G401.6 (cell line): ENCODE measurements at regions not wholly inside any gene's neighbourhood (a gene's known extent, or its start where the extent isn't known, plus 50 kb on each side); places are given as distances from the start of the nearest gene placed in this dataset.

Source experiments
- FAIRE-seq: peaks from 2 replicates; lab custom pipeline; 2012; peaks lifted over from hg19 to GRCh38; lab: Jason Lieb, UNC

DNA sequence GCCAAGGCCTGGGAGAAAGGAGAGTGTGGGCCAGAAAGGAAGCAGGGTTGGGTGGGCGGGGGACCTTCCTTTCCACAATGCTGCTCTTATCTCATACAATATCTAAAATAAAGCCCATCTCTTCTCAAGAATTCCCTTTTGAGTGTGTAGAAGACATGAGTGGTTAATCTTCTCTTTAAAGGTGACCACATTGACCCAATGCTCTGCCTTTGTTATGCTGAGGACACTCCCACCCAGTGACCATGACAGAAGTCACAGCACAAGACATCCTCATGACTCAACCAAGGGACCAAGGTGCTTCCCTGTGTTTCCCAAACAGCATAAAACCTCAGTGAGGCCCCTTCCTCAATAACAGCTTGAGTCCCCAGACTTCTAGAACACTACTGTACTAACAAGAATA is 193.0 kb upstream of the ADAMTS16 start:
- no peak for FAIRE-seq

DNA sequence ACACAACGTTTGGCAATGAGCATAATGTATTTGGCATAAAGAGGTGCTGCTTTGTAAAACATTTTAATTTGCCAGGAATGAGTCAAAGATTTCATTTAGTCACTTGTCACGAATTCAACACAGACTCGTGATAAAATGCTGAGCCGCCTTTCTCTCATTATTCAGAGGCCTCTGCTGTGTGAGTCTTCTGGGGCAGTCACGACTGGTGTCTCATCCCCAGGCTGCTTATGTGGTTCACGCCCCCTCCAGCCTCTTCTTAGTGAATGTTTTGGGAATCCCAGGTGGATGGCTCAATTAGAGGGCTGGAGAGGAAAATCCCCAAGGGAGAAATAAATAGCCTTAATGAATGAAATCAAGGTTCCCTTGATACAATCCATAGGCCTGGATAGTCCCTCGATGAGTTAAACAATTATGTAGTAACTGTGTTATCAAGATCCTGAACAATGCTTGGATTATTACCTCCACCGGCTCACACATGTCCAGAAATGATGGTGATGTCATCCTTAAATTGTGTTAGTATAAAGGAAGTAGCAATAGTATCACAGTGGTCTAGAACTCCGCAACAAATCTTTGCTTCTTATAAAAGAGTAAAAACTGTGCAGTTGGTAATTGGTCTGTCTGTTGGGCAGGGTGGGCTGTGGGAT is 192.1 kb upstream of the ADAMTS16 start:
- FAIRE-seq: no peak

DNA sequence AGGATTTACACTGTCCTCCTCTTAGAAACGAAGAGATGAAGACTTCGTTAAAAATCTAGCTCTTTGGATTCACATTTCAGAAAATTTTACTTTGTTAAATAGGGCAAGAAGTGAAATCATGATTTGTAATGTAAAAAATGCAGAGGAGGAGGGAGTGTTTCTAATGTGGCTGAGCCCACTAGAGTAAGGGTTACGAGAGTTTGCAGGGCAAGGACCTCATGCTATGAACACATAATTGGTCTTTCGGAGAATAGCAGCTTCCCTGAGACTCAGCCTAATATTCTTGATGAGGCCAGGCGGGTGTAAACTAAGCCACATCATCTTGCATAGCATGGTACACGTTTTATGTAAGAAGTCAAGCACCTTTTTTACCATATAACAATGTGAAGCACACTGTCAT is 191.0 kb upstream of the ADAMTS16 start:
- FAIRE-seq: no peak

DNA sequence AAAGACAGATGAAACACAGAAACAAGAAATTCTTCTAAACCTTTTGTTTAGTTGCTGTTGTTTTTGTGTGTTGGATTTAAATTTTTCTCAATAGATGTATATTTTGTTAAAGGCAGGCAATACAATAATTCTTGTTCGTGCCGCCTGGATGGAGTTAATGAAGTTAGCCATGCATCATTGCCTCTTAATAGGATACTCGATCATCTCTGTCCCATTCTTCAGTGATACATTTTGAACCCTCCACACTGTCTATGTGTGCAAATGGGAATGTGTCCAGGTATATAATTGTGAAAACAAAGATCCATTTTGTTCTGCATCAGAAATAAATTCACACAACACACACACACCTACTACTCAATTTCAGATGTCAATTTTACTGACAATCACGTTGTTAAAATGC is 186.6 kb upstream of the ADAMTS16 start:
- no peak for FAIRE-seq

- FAIRE-seq: no peak
Measured at GRCh38 chr5:4954048-4954447, 186.1 kb upstream of the ADAMTS16 start.

GRCh38 chr5:4963265-4963664 is 176.9 kb upstream of the ADAMTS16 start:
- FAIRE-seq: no peak

DNA sequence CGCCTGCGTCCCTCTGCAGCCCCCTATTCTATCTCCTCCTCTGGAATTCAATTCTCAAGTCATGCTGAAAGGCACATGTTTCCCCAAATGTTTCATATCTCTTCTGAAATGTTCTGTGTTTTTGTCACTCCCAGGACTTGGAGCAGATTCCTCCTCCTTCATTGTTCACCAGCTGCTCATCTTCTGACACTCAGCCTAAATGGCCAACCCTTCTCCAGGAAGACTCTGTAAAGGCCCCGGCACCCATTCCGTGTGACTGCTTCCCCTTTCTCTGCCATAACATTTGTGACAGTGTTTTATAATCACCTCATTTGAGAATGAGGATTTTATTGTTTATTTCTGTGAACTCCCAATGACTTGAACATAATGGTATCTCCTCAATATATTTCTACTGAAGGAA is 170.8 kb upstream of the ADAMTS16 start:
- no peak for FAIRE-seq

DNA sequence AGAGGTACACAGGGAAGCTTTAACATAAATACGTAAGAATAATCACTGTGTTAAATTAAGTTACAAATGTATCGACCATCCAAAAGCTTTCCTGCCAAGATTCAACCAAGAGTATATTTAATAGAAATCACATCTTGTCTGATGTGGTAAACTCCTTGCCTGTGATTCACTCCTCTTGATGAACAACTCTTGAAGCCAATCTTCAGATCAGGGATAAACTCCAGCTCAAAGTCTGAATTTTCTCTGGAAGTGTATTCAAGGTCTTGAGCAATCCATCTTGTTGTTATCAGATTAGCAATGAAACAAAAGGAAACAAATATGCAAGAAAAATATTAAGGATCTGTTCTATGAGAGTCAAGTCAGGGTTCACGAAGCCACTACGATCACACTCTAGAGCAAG is 170.0 kb upstream of the ADAMTS16 start:
- no peak for FAIRE-seq

DNA sequence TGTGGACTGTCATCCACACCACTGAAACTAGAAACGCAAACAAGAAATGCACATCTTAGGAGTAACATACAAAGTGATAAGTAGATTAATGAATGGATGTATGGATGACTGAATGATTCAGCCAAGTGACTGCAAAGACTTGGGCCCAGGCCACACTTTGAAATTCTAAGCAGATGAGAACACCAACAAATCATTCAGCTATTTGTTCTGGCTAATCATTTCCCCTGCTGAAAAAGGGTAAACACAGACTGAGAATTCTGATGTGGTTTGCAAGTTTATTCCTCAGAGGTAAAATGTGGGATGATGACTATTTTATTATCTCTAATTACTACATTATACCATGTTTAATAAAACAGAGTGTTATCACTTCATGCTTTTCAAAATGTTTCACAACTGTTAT is 163.2 kb upstream of the ADAMTS16 start:
- no peak for FAIRE-seq

- FAIRE-seq: no peak
Measured at GRCh38 chr5:4977416-4978110, 162.6 kb upstream of the ADAMTS16 start.

- FAIRE-seq: no peak
Measured at GRCh38 chr5:4980201-4980600, 159.9 kb upstream of the ADAMTS16 start.

DNA sequence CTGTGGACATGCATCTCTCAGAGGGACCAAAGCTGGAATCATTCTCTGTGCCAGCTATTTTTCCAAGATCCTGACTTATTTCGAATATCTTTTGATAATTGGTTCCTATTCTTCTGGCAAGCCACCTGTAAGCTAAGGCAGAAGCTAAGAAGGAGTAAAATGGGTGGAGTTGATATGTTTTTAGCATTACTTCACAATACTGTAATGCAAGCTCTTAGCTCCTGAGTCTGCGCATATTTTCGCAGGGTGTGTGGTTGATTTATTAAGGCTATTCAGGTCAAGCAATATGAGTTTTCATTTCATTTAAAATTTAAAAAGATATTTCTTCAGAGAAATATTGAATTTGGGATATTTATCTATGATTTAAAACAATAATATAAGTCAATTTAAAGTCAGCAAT is 158.5 kb upstream of the ADAMTS16 start:
- no peak for FAIRE-seq

DNA sequence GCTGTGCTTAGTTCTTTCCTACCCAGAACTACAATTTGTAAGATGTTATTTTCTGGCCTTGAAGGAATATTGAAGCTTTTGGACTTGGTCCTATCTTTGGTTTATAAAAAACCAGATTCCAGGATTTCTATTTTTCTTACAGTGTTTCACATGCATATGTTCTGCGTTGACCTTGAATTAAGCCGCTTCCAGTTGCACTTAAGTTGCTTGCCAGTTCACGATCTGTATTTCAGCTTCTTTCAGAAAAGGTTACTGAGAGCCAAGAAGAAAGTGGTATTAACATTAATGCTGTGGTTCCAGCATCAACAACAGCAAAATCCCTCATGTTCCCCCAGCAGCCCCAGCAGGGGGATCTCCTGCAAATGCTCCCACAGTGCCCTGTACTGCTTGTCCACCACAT is 156.4 kb upstream of the ADAMTS16 start:
- no peak for FAIRE-seq

GRCh38 chr5:4984461-4984860 is 155.7 kb upstream of the ADAMTS16 start:
- FAIRE-seq: no peak

DNA sequence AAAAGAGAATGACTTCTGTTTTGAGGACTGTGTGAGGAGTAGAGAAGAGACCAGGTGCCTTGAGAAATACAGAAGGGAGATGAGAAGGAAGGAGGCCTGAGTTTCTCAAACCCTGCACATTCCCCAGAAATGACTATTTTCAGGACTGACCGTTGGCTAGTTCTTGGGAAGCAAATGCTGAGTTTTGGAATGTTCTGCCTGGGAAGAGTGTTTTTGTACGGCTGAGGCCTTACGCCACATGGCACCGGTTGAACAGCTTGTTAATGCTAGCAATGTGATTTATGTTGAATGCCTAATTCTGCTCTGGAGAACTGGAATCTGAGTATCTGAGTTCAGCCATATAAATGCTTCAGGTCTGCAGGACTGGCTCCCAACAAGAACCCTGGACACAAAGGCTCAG is 152.7 kb upstream of the ADAMTS16 start:
- no peak for FAIRE-seq

GRCh38 chr5:4989118-4989517 is 151.0 kb upstream of the ADAMTS16 start:
- FAIRE-seq: no peak

DNA sequence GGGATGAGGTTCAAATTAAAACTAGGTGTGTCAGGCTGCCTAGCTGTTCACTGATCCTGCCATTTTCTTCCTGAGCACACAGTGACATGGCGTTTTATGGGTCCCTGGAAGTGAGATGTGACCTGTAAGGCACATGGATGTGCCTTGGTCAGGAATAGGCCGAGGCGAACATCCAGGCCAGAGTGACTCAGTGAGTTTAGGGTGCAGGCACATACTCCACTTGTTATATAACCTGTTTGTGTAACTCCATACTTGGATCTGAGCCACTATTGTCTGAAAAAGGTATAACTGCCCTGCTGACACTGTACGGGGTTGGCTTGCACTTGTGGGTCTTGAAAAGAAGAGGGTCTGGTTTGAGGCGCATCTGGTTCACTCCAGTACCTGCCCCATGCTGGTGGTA is 150.1 kb upstream of the ADAMTS16 start:
- no peak for FAIRE-seq

- FAIRE-seq: no peak
Measured at GRCh38 chr5:4990462-4990861, 149.7 kb upstream of the ADAMTS16 start.

GRCh38 chr5:4991925-4992324 is 148.2 kb upstream of the ADAMTS16 start:
- no peak for FAIRE-seq

DNA sequence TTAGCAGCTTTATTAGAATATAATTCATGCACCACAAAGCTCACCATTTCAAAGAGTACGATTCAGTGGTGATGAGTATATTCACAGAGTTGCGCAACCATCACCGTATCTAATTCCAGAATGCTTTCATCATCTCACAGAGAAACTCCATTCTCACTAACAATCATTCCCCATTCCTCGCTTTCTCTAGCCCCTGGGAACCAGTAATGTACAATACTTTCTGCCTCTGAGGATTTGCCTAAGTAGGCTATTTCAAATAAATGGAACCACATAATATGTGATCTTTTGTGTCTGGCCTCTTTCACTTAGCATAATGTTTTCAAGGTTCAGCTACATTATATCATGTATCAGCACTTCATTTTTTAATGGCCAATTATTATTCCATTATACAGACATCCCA is 145.1 kb upstream of the ADAMTS16 start:
- FAIRE-seq: no peak

DNA sequence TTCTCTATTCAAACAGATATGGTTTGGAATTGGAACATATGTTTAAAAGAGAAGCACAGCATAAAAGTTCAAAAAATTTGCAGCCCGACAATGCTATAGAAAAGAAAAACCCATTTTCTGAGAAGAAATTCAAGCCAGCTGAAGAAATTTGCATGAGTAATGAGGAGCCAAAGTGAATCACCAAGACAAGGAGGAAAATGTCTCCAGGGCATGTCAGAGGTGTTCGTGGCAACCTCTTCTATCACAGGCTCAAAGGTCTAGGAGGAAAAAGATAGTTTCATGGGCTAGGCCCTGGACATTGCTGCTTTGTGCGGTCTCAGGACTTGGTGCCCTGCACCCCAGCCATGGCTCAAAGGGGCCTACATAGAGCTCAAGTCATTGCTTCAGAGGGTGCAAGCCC is 134.8 kb upstream of the ADAMTS16 start:
- FAIRE-seq: no peak

- no peak for FAIRE-seq
Measured at GRCh38 chr5:5006548-5006947, 133.6 kb upstream of the ADAMTS16 start.

- no peak for FAIRE-seq
Measured at GRCh38 chr5:5009240-5009639, 130.9 kb upstream of the ADAMTS16 start.

- no peak for FAIRE-seq
Measured at GRCh38 chr5:5011151-5011550, 129.0 kb upstream of the ADAMTS16 start.
